ENCODE measurements at regions not wholly inside any gene's neighbourhood (a gene's known extent, or its start where the extent isn't known, plus 50 kb on each side); places are given as distances from the start of the nearest gene placed in this dataset.
"Not testable (repeated sequence)": the region's sequence is repeated elsewhere in the genome, so short reads cannot be mapped to it uniquely, and the experiment has no call there.

DNA sequence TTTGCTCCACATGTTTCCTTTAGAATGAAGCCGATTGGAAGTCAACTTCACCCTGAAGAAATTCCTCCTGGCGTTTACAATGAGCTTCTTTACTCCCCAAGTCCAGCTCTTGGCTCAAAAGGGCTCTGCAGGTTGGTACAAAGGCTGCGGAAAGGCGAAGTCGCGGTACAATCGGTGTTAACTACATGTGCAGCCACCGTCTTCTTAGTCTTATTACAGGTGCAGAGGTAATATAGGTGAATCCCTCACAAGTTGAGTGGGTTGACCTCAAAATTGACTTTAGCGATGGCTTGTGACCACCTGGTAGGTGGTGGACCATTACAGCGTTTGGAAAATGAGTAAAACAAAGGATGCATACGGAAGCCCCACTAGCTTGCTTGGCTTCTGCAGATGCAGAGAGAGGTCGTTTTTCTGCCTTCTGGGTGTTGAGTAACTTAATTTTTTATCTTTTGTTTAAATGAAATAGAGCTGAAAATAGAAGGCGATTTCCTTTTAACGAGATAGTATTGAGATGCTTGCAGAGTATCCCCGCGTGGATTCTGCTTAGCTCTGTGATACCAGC is 98.0 kb downstream of the TRIM27 start:
- H3K4me3 ChIP-seq, result no peak overlapping the region
- POLR2A ChIA-PET, result no interaction called here
- 63% methylated on average over 16 of the region's 16 CpGs for WGBS (ENCODE audit: missing lambda C conversion rate)

GRCh38 chr6:28831683-28832082 is 92.1 kb downstream of the TRIM27 start:
- DNase-seq (ENCODE audit: low read depth in 1 of 2, low spot score in 1 of 2); CTCF ChIA-PET; H3K9me3 ChIP-seq; H3K27ac ChIP-seq; ATAC-seq; FAIRE-seq; H3K4me1 ChIP-seq; H3K4me2 ChIP-seq; POLR2A ChIA-PET; H3K4me3 ChIP-seq: not testable (repeated sequence)
- 56% methylated on average over 6 of the region's 6 CpGs for WGBS (ENCODE audit: missing lambda C conversion rate)

More for the DNA sequence above, 98.0 kb downstream of the TRIM27 start:
- H3K9me3 ChIP-seq, result no peaks in the 10 kb centered on the region
- DNase-seq (ENCODE audit: low read depth in 1 of 2, low spot score in 1 of 2), result no peak
- CTCF ChIA-PET, result interaction anchor here (0.8 to 4.0 kb wide), 3 partner anchors 11 to 191 kb away, joined by 3 to 24 read pairs (median 3); no protein-coding TSS in a partner anchor
- H3K27ac ChIP-seq, result no peak overlapping the region
- peak; percentile 76; the same call in 1 of the 2 replicates for TF ChIP-seq RNF2 (IDR thresholded peaks at IDR 0.05; ENCODE audit: borderline replicate concordance, low read depth)
- no peak for TF ChIP-seq HOXB13 (CRISPR knock-in tag; IDR thresholded peaks at IDR 0.05; ENCODE audit: low read depth)
- FAIRE-seq, result no peak
- no peaks in the 10 kb centered on the region for H3K4me1 ChIP-seq
- no peak for ATAC-seq
- peak overlapping the region; percentile 59 for H3K4me2 ChIP-seq

DNA sequence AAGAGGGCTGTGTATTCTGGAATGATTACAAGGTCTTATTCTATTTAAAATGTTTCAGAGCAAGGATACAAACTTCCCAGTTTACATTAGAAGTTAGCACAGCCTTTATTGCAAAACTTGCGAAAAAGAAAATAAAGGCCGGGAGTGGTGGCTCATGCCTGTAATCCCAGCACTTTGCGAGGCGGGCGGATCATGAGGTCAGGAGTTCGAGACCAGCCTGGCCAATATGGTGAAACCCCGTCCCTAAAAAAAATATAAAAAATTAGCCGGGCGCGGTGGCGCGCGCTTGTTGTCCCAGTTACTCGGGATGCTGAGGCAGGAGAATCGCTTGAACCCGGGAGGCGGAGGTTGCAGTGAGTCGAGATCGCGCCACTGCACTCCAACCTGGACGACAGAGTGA is 87.1 kb downstream of the TRIM27 start:
- Histone ChIP-seq H3K4me2 (peak overlapping the region; percentile 80), H3K4me3 (peak overlapping the region; percentile 71)
- ChIA-PET CTCF (interaction anchor here (0.6 to 7.0 kb wide), 31 partner anchors 10 to 784 kb away, joined by 3 to 83 read pairs (median 4); partner anchors contain the start of gene TRIM27), POLR2A (interaction anchor here (0.5 to 3.3 kb wide), 4 partner anchors 28 to 348 kb away, joined by 3 to 38 read pairs (median 7); partner anchors contain the start of gene TRIM27)
- not testable (repeated sequence) for H3K9me3 ChIP-seq, H3K27ac ChIP-seq, ATAC-seq, FAIRE-seq, H3K4me1 ChIP-seq
- WGBS (ENCODE audit: missing lambda C conversion rate), result 1% methylated on average over 21 of the region's 21 CpGs
- TF ChIP-seq CEBPB (IDR thresholded peaks at IDR 0.05), result peak; percentile 28 to 74; a peak in 3 of 4 replicates
- peak in 1 of 2 experiments; percentile 56 for DNase-seq (ENCODE audit: low read depth in 1 of 2, low spot score in 1 of 2)

DNA sequence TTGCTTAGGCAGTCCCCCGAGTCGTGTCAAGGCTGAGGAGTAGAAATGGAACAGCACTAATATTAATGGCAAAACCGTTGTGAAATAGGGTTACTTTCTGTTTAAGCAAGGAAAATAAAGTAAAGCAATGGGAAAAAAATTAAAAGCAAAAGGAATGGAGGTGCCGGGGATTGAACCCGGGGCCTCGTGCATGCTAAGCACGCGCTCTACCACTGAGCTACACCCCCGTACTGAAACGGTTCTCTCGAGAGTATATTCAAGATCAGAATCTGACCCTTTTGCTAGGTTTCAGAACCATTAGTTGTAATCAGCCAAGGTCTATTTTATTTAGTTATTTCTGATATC is 85.5 kb downstream of the TRIM27 start:
- ChIA-PET POLR2A (interaction anchor here (0.7 to 3.3 kb wide), 10 partner anchors 21 to 251 kb away, joined by 3 to 38 read pairs (median 5); partner anchors contain the start of gene TRIM27), CTCF (interaction anchor here (0.6 to 7.0 kb wide), 22 partner anchors 8 to 299 kb away, joined by 3 to 83 read pairs (median 4); no protein-coding TSS in a partner anchor)
- TF ChIP-seq, protein P1, sequence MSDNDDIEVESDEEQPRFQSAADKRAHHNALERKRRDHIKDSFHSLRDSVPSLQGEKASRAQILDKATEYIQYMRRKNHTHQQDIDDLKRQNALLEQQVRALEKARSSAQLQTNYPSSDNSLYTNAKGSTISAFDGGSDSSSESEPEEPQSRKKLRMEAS (IDR thresholded peaks at IDR 0.05), result peak; percentile 50; the same call in 1 of the 2 replicates
- TF ChIP-seq EHMT2 (IDR thresholded peaks at IDR 0.05; ENCODE audit: low read depth) (no peak), HMGXB4 (CRISPR knock-in tag; IDR thresholded peaks at IDR 0.05; ENCODE audit: borderline replicate concordance) (peak; percentile 92; the same call in 1 of the 2 replicates), SREBF2 (IDR thresholded peaks at IDR 0.05) (peak; percentile 68), MYC (IDR thresholded peaks at IDR 0.05; ENCODE audit: borderline replicate concordance, low read length) (peak; percentile 69; the same call in 1 of the 2 replicates)
- TF ChIP-seq, protein P2, sequence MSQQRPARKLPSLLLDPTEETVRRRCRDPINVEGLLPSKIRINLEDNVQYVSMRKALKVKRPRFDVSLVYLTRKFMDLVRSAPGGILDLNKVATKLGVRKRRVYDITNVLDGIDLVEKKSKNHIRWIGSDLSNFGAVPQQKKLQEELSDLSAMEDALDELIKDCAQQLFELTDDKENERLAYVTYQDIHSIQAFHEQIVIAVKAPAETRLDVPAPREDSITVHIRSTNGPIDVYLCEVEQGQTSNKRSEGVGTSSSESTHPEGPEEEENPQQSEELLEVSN (IDR thresholded peaks at IDR 0.05; ENCODE audit: borderline replicate concordance, low read depth), result no peak
- FAIRE-seq, result no peak
- WGBS (ENCODE audit: missing lambda C conversion rate), result 0% methylated on average over 11 of the region's 11 CpGs
- Histone ChIP-seq H3K9me3 (no peaks in the 10 kb centered on the region), H3K4me3 (peak overlapping the region; percentile 71), H3K27ac (peak overlapping the region; percentile 70 to 86), H3K4me1 (peaks cover 6% of the 10 kb centered on the region; the same call in 1 of the 3 replicates), H3K4me2 (peak overlapping the region; percentile 80)
- DNase-seq (ENCODE audit: low read depth in 1 of 2, low spot score in 1 of 2), result peak in 1 of 2 experiments; percentile 74
- ATAC-seq, result peak; percentile 45 to 75; a peak in 5 of 6 replicates

All from A549 (cell line).